ENCODE measurements at regions not wholly inside any gene's neighbourhood (a gene's known extent, or its start where the extent isn't known, plus 50 kb on each side); places are given as distances from the start of the nearest gene placed in this dataset.

GRCh38 chr3:74346896-74347295 is 267.6 kb downstream of the CNTN3 start:
- DNase-seq, result no peak

- no peak for DNase-seq
Measured at GRCh38 chr3:74345701-74346100, 268.8 kb downstream of the CNTN3 start.

DNA sequence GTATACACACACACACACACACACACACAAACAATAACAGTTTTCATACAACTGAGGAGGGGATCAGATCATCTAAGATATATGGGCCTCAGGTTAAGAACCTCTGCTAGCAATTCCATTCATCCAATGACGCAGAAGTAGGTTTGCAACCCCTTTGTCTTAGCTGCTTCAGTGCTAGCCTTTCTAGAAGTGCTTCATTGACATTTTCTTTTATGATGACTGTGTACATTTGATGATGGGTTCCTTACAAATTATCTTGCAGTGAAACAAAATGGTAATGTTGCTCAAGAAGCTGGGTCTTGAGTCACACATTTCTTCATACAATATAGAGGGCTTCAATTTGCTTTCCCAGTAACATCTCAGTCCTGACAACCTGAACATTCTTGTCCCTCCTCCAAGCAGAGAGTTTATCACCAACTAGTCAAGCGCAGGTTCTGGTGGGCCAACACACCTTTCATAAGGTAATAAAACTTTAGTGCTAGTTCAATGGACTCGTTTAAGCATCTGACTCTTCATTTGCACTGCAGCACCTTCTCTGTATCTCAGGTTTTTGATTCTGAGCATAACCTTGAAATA is 269.5 kb downstream of the CNTN3 start:
- DNase-seq, result no peak

DNA sequence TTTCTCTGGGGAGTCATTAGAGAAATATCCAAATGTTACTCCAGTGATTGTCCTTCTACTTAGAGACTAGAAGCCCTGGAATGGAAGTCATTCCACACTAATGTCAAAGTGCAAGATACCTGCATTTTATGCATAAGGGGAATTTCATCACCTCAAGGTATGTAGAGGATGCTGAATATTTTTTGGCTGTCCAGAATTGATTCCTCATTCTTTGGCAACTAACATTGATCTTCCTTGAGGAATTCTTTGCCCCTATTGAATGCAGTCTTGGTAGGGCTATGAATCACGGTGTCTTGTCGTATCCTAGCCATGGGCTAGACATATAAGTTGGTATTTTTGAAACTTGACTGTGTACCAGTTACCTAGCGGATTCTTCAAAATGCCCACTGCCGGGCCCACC is 271.1 kb downstream of the CNTN3 start:
- no peak for DNase-seq

- no peak for DNase-seq
Measured at GRCh38 chr3:74338998-74339397, 275.5 kb downstream of the CNTN3 start.

- no peak for DNase-seq
Measured at GRCh38 chr3:74332165-74332564, 282.3 kb downstream of the CNTN3 start.

DNA sequence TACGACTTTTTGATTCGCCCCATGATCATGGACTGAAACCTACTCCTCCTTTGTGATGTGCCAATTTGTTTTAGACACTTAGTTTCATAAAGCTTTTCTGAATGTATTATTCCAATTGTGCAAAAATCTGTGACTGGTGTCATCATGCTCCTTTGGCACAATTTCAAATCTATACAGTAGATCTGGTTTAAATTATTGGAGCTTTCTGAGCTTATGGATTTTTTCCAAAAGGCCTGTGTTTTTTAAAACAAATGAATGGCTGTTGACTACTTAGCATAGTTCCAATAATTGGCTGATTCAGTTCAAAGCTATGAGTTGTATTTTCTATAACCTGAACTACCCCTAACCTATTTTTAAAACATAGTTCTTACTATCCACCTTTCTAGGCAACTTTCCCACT is 282.7 kb downstream of the CNTN3 start:
- DNase-seq, result no peak

- no peak for DNase-seq
Measured at GRCh38 chr3:74329096-74329495, 285.4 kb downstream of the CNTN3 start.

DNA sequence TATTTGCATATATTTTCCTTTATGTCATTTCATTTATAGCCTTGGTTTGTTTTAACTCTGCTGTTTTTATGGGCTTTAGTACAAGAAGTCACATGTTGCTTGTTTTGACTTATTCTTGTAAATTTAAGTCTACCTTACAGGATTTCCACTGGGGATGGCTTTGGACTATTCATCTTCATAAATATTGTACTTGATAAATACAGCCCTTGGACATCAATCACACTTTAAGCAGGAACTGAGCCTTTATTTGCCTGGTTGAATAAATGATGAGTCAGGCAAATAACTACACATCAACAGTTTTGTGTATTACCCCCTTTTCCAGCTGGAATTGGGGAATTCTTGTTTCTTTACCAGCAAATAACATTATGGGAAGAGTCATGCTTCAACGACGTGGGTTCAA is 286.0 kb downstream of the CNTN3 start:
- DNase-seq, result no peak

- no peak for DNase-seq
Measured at GRCh38 chr3:74315291-74315690, 299.2 kb downstream of the CNTN3 start.

DNA sequence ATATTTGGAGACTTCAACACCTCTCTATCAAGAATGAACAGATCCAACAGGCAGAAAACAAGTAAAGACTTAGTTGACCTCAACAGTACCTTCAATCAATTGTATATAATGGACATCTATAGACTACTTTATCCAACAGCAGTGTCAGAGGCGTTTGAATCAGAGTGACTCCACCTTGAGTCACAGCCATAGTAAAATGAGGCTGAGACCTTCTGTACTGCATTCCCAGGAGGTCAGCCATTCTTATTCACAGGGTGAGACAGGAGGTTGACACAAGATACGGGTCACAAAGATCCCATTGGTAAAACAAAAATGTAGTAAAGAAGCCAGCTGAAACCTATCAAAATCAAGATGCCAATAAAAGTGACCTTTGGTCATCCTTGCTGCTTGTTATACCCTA is 299.8 kb downstream of the CNTN3 start:
- no peak for DNase-seq

GRCh38 chr3:74309716-74310115 is 304.7 kb downstream of the CNTN3 start:
- no peak for DNase-seq

- DNase-seq, result no peak
Measured at GRCh38 chr3:74304424-74304823, 310.0 kb downstream of the CNTN3 start.

DNA sequence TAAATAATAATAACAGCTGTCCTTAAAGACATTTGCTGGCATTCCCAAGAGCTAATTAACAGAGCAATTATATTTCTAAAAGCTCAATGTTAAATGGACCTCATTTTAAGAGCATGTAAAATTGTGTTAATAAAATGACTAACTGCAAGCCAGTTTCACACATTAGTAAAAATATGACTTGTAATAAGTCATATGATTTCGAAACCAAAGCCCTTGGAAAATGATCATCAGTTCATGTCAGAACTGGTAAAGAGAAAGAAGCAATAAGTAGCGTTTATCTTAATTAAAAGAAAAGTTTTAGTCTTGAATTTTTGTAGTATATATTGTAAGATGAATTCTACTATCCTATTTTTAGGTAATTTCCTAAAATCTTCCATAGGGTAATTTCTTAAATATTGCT is 310.7 kb downstream of the CNTN3 start:
- no peak for DNase-seq

- DNase-seq, result no peak
Measured at GRCh38 chr3:74302969-74303368, 311.5 kb downstream of the CNTN3 start.

GRCh38 chr3:74302281-74302680 is 312.2 kb downstream of the CNTN3 start:
- no peak for DNase-seq

- no peak for DNase-seq
Measured at GRCh38 chr3:74301056-74301455, 313.4 kb downstream of the CNTN3 start.

DNA sequence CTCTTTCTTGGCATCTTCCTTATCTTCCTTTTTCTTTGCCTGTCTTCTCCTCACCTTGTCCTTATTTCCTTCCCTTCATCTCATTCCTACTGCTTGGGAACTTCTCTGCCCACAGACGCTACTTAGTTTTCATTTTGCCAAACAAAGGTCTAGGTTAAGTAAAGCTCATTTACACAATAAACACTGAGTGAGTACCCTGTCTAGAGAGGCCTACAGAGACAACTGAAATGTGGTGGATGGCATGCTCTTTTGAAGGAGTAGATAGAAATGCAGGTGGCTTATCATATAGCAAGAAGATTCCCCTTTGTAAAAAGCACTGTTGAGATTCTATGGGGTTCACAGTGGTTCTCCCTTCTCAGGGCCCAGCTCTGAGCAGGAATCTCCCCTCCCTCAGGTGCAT is 319.0 kb downstream of the CNTN3 start:
- no peak for DNase-seq

GRCh38 chr3:74288761-74289160 is 325.7 kb downstream of the CNTN3 start:
- no peak for DNase-seq

- no peak for DNase-seq
Measured at GRCh38 chr3:74287557-74287956, 326.9 kb downstream of the CNTN3 start.

- no peak for DNase-seq
Measured at GRCh38 chr3:74282202-74282601, 332.3 kb downstream of the CNTN3 start.

- DNase-seq, result no peak
Measured at GRCh38 chr3:74281705-74282104, 332.8 kb downstream of the CNTN3 start.

DNA sequence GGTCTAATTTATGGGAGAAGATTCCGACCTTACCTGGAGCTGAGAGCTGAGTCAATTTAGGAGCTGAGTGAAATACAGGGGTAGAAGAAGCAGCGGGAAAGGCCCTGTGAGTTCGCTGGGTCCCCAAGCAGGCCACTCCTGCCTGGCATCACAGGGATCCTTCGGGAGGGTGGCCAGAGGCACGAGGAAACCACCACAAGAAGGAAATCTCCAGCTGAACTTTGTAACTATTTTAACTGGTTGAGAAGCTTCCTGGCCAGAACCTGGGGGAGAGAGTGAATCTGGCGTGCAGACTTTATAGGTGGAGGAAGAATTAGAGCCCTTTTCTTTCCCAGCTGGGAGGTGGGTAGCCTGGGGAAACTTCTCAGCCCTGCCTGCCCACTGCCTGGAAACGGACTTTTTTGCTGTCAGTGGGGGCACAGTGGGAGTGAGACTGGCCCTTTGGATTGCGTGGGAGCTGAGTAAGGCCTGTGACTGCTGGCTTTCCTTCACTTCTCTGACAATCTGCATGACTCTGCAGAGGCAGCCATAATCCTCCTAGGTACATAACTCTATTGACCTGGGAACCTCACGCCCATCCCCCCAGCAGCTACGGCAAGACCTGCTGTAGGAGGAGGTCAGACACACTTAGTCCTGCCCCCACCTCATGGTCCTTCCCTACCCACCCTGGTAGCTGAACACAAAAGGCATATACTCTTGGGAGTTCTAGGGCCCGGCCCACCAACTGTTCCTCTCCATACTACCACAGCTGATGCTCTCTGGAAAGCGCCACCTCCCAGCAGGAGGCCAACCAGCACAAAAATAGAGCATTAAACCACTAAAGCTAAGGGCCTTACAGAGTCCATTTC is 340.7 kb downstream of the CNTN3 start:
- DNase-seq, result no peak

- DNase-seq, result no peak
Measured at GRCh38 chr3:74273091-74273490, 341.4 kb downstream of the CNTN3 start.

DNA sequence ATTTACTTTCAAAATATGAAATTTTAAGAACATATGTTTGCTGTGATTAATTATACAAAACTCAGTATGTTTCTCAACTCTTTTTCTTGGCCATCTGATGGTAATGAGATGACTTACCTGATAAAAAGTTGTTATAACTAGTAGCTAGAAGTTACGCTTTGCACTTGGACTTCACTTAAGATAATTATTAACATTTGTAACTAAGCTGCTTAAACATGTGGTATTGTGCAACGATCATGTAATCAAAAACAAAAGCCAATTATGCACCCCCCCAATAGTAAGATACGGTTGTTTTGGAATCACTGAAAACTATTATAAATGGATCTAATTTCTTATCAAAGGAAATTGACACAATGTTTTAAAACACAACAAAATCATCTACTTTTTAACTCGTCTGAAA is 342.9 kb downstream of the CNTN3 start:
- no peak for DNase-seq

Data from NCI-H774 (cell line).